ENCODE measurements at regions not wholly inside any gene's neighbourhood (a gene's known extent, or its start where the extent isn't known, plus 50 kb on each side); places are given as distances from the start of the nearest gene placed in this dataset.

DNA sequence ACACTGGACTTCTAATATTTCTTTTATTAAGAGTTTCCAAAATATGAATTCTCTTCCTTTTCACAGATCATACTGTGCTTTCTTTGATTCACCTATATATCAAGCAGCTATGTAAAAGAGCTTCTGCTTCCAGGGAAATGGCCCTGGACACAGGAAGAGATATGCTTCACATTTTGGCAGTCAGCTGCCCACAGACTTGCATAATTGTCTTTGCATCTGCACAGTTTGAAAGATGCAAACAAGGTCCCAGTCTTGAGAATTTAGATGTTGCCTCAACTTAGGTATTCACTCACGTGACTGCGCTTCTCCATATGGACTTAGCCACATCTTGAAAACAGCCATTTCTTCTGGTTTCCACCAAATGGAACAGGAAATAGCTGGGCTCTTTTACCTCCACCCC, 92.3 kb upstream of the POU2AF2 start:
- no peak for TF ChIP-seq EGR1 (IDR thresholded peaks at IDR 0.05)
- no peak for TF ChIP-seq RAD21 (IDR thresholded peaks at IDR 0.05; ENCODE audit: low read depth)
- TF ChIP-seq ZBTB7A (IDR thresholded peaks at IDR 0.05; ENCODE audit: low read depth), result no peak
- no peak for TF ChIP-seq USF1 (IDR thresholded peaks at IDR 0.05)
- no peak for TF ChIP-seq FOXM1 (IDR thresholded peaks at IDR 0.05; ENCODE audit: borderline replicate concordance, low read depth)
- TF ChIP-seq NFIC (IDR thresholded peaks at IDR 0.05), result no peak
- no peak for TF ChIP-seq REST (IDR thresholded peaks at IDR 0.05; ENCODE audit: low read depth)

- TF ChIP-seq YY1 (IDR thresholded peaks at IDR 0.05; ENCODE audit: low read depth) (no peak), TCF12 (IDR thresholded peaks at IDR 0.05; ENCODE audit: low read depth) (no peak)
Observed at GRCh38 chr11:111148953-111149352, 96.6 kb upstream of the POU2AF2 start.

DNA sequence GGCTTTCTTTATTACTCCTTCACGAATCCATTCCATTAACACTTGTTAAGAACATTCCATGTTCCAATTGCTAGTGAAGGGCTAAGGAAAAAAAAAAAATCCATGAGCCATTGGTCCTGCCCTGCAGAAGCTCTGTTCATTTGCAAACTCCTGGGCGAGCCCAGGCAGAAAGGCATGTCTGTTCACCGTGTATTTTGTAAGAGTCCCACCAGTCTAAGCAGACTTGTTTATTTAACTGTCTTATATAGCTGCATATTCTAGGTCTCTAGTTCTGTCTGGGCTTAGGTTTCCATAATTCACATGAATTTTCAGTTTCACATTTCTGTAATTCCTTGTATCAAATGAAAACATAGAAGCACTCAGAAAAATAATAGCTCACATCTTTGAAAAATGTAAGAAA, 97.4 kb upstream of the POU2AF2 start:
- TF ChIP-seq ZBTB7A (IDR thresholded peaks at IDR 0.05; ENCODE audit: low read depth) (no peak), REST (IDR thresholded peaks at IDR 0.05; ENCODE audit: low read depth) (no peak), YY1 (IDR thresholded peaks at IDR 0.05; ENCODE audit: low read depth) (no peak), TEAD4 (IDR thresholded peaks at IDR 0.05) (no peak), NFIC (IDR thresholded peaks at IDR 0.05) (no peak), USF1 (IDR thresholded peaks at IDR 0.05) (no peak), CREB1 (IDR thresholded peaks at IDR 0.05; ENCODE audit: low read depth) (no peak), EP300 (IDR thresholded peaks at IDR 0.05; ENCODE audit: borderline replicate concordance) (no peak), RAD21 (IDR thresholded peaks at IDR 0.05; ENCODE audit: low read depth) (no peak), EGR1 (IDR thresholded peaks at IDR 0.05) (no peak)
- TF ChIP-seq, protein P1, sequence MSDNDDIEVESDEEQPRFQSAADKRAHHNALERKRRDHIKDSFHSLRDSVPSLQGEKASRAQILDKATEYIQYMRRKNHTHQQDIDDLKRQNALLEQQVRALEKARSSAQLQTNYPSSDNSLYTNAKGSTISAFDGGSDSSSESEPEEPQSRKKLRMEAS (IDR thresholded peaks at IDR 0.05), result no peak

- TF ChIP-seq TEAD4 (IDR thresholded peaks at IDR 0.05), result no peak
- no peak for TF ChIP-seq CEBPB (IDR thresholded peaks at IDR 0.05)
- no peak for TF ChIP-seq FOXM1 (IDR thresholded peaks at IDR 0.05; ENCODE audit: borderline replicate concordance, low read depth)
- TF ChIP-seq, protein P1 (IDR thresholded peaks at IDR 0.05), result no peak
- no peak for TF ChIP-seq ZBTB7A (IDR thresholded peaks at IDR 0.05; ENCODE audit: low read depth)
- no peak for TF ChIP-seq NFIC (IDR thresholded peaks at IDR 0.05)
Observed at GRCh38 chr11:111137846-111138245, 107.7 kb upstream of the POU2AF2 start.

DNA sequence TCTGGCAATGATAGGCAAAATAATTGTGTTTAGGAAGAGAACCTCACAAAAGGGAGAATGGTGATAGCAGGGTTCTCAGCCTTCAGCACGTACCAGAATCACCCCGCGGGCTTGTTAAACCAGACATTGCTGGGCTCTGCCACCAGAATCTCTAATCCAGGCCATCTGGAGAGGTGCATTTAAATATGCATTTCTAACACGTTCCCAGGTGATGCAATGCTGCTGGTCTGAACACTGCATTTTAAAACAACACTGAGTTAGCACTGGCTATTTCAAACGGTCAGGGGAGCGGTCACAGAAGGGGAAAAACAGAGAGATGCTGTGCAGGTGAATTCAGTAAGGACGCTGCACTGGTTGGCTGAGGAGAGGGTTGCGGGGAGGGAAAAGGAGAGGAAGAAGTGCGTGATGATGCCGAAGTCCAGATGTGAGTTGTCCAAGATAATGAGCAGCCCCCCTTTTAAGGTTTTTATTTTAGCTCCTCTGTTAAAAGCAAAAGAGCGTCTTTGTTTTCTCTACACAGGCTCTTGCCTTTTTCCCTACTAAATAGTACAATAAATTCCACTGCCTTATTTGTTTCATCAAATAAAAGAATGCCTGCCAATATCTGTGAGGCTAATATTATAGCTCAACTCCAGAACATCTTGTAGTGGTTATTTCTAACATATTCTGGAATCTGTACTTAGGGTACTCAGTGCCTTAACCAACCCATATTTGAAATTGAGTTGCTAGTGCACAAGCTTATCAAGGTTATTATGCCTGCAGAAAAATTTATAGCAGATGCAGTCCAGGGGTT, 109.6 kb upstream of the POU2AF2 start:
- TF ChIP-seq ZBTB7A (IDR thresholded peaks at IDR 0.05; ENCODE audit: low read depth), result no peak
- no peak for TF ChIP-seq NFIC (IDR thresholded peaks at IDR 0.05)
- TF ChIP-seq CREB1 (IDR thresholded peaks at IDR 0.05; ENCODE audit: low read depth), result no peak
- TF ChIP-seq REST (IDR thresholded peaks at IDR 0.05; ENCODE audit: low read depth), result no peak
- TF ChIP-seq TCF12 (IDR thresholded peaks at IDR 0.05; ENCODE audit: low read depth), result no peak
- TF ChIP-seq YY1 (IDR thresholded peaks at IDR 0.05; ENCODE audit: low read depth), result no peak
- no peak for TF ChIP-seq CEBPB (IDR thresholded peaks at IDR 0.05)
- no peak for TF ChIP-seq USF1 (IDR thresholded peaks at IDR 0.05)
- no peak for TF ChIP-seq FOXM1 (IDR thresholded peaks at IDR 0.05; ENCODE audit: borderline replicate concordance, low read depth)
- no peak for TF ChIP-seq EGR1 (IDR thresholded peaks at IDR 0.05)
- TF ChIP-seq EP300 (IDR thresholded peaks at IDR 0.05; ENCODE audit: borderline replicate concordance), result no peak

Measured in Ishikawa (cell line).